Ascending aorta (tissue), 2 donors: ENCODE measurements at regions not wholly inside any gene's neighbourhood (a gene's known extent, or its start where the extent isn't known, plus 50 kb on each side); places are given as distances from the start of the nearest gene placed in this dataset.

Source experiments
- DNase-seq, 2 donors: peaks; one replicate each; pipeline ENCODE4 v3.0.0-alpha.2; 2019; ENCODE audit warnings: low spot score in 2 of 2
- H3K27ac ChIP-seq, 2 donors: fragments of 200-600 bp; sonication (generic); one replicate each; pipeline ENCODE4 v1.5.1; 2016 to 2017; ENCODE audit warnings: mild to moderate bottlenecking in 1 of 2
- H3K27me3 ChIP-seq: fragments of 200-600 bp; sonication (generic); one replicate; pipeline ENCODE4 v1.5.1; 2017
- H3K36me3 ChIP-seq, 2 donors: fragments of 200-600 bp; sonication (generic); one replicate each; pipeline ENCODE4 v1.5.1; 2016
- H3K4me1 ChIP-seq, 2 donors: fragments of 200-600 bp; sonication (generic); one replicate each; pipeline ENCODE4 v1.5.1; 2016 to 2017; ENCODE audit warnings: mild to moderate bottlenecking in 1 of 2
- H3K4me3 ChIP-seq, 2 donors: fragments of 200-600 bp; sonication (generic); one replicate each; pipeline ENCODE4 v1.5.1; 2016 to 2017; ENCODE audit warnings: mild to moderate bottlenecking in 1 of 2
- H3K9me3 ChIP-seq, 2 donors: fragments of 200-600 bp; sonication (generic); one replicate each; pipeline ENCODE4 v1.5.1; 2016
- intact Hi-C: fragments of 100-400 bp; cut with DNase I; formaldehyde crosslinking; loops from one replicate; pipeline ENCODE4 v1.15.1; 2023
- TF ChIP-seq, protein P1 (sequence below), 3 experiments: fragments of 200-600 bp in 2 of 3; fragments of 450-650 bp in 1 of 3; sonication (generic) in 2 of 3; IDR thresholded peaks; one replicate each; pipeline ENCODE4 v1.5.1; 2016 to 2019; ENCODE audit warnings: antibody characterized with exemption in 3 of 3, mild to moderate bottlenecking in 1 of 3, moderate library complexity in 1 of 3

DNA sequence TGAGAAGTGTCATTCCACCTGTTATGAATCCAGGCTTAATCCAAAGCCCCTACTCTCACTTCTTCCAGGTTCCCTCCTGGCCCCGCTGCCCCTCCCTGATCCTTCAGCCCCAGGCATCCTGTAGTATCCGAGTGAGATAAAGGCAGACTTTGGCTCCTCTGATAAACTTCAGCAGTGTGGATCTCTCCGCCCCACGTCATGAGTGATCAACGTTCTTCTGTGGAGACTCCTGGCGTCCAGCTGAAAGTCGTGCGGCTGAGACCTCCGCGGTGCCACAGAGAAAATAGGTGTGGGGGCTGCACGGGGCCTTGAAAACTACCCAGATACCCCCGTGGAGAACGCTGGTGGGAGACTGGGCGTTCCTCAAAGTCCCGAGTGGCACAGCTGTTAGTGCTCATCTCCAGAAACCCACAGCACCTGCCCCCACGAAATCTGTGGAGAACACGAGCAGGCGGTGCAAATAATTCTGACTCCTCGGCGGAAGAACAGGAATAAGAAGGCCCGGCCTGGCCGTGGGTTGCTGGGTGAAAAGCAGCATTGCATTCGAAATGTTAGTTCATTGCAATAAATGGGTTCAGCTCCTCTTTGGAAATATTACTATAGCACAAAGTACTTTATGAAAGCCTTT is 180.0 kb upstream of the RGS6 start:
- Histone ChIP-seq H3K36me3 (no peaks in the 10 kb centered on the region), H3K9me3 (peaks cover 4 to 10% of the 10 kb centered on the region in 2 donors), H3K4me1 (peaks cover 0 to 3% of the 10 kb centered on the region in 2 donors), H3K27me3 (no peaks in the 10 kb centered on the region), H3K4me3 (no peak overlapping the region), H3K27ac (no peak overlapping the region)
- intact Hi-C loops, result loop anchor here (2.0 kb wide), 1 partner anchor 429 kb away; no protein-coding TSS in a partner anchor
- no peak for DNase-seq
- TF ChIP-seq, protein P1, sequence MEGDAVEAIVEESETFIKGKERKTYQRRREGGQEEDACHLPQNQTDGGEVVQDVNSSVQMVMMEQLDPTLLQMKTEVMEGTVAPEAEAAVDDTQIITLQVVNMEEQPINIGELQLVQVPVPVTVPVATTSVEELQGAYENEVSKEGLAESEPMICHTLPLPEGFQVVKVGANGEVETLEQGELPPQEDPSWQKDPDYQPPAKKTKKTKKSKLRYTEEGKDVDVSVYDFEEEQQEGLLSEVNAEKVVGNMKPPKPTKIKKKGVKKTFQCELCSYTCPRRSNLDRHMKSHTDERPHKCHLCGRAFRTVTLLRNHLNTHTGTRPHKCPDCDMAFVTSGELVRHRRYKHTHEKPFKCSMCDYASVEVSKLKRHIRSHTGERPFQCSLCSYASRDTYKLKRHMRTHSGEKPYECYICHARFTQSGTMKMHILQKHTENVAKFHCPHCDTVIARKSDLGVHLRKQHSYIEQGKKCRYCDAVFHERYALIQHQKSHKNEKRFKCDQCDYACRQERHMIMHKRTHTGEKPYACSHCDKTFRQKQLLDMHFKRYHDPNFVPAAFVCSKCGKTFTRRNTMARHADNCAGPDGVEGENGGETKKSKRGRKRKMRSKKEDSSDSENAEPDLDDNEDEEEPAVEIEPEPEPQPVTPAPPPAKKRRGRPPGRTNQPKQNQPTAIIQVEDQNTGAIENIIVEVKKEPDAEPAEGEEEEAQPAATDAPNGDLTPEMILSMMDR (IDR thresholded peaks at IDR 0.05), result no peak

DNA sequence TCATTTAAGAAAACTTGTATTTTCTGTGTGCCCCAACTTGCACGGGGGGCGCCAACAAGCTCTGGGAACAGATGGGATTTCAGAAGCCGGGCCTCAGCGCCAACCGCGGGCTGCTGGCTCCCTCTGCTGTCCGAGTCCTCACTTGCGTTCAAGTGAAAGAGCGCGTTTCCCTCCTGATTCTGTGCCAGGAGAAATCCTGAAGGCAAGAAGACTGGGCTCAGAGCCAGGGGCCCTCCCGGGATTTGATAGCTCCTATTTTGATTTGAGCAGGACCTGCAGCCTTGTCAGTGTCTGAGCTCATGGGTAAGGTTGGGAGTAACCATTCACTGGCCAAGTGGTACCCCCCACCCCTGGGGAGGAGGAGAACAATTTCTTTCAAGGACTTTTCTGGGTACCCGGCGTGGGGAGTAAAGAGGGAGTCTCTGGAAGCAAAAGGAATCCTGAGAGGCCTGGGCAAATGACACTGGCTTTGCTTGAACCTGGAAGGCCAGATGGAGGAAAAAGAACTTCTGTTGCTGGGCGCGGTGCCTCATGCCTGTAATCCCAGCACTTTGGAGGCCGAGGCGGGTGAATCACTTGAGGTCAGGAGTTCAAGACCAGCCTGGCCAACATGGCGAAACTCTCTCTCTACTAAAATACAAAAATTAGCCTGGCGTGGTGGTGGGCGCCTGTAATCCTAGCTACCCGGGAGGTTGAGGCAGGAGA is 179.0 kb upstream of the RGS6 start:
- intact Hi-C loops, result loop anchor here (1.0 to 2.0 kb wide), 2 partner anchors 430 to 614 kb away; no protein-coding TSS in a partner anchor
- Histone ChIP-seq H3K9me3 (peaks cover 0 to 5% of the 10 kb centered on the region in 2 donors), H3K27ac (no peak overlapping the region), H3K4me1 (peaks cover 0 to 3% of the 10 kb centered on the region in 2 donors), H3K36me3 (no peaks in the 10 kb centered on the region), H3K4me3 (peak overlapping the region in 1 of 2 donors; percentile 44), H3K27me3 (no peaks in the 10 kb centered on the region)
- TF ChIP-seq, protein P1 (IDR thresholded peaks at IDR 0.05), result peak; percentile 89 to 96 (median 92)
- DNase-seq, result peak; percentile 29 to 92

DNA sequence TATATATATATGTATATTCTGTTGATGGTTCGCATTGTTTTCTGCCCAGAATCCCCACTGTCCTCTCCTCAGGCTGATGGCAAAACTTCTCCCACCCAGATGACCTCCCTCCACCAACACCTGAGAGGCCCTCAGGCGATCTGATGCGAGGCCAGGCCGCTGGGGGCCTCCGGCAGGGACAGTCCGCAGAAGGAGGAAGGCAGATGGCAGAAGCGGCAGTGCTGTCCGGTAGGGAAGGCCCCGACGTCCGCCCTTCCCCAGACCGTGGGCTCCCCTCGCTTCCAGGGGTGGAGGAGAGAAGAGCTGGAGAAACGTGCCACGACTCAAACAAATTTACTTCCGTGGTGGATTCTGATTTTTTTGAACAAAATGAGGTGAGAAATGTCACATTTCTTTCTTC is 178.3 kb upstream of the RGS6 start:
- no peak overlapping the region for H3K4me3 ChIP-seq
- DNase-seq, result no peak
- H3K27ac ChIP-seq, result no peak overlapping the region
- peaks cover 0 to 3% of the 10 kb centered on the region in 2 donors for H3K4me1 ChIP-seq
- intact Hi-C loops, result loop anchor here (1.0 to 2.0 kb wide), 2 partner anchors 431 to 615 kb away; no protein-coding TSS in a partner anchor
- H3K27me3 ChIP-seq, result no peaks in the 10 kb centered on the region
- no peaks in the 10 kb centered on the region for H3K36me3 ChIP-seq
- TF ChIP-seq, protein P1 (IDR thresholded peaks at IDR 0.05), result no peak
- H3K9me3 ChIP-seq, result no peaks in the 10 kb centered on the region

DNA sequence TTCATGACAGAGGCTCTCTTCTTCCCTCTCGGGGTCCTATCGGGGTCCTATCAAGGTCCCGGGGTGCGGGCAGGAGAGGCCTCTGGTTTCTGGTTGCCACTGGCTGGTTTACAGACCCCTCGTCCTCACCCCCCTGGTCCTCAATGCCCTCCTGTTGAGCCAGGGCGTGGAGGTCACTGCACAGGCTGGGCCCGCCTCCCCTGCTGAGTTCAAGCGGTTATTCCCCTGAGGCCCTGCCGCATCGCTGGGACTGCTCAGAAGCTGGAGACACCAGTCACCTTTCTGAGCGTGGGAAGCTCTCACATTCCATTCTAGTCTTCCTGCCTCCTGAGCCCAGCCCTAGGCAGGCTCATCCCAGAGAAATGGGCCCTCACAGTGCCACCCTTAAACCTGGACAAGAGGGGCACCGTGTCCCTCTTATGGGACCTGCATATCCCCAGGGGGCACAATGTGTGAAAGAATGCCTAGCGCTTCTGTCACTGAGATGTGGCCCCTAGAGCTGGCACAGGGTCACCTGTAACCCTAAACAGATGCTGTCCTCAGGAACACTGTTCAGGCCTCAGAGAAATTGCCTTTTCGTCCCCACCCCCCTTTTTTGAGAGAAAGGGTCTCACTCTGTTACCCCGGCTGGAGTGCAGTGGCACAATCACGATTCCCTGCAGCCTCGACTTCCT is 177.7 kb upstream of the RGS6 start:
- Histone ChIP-seq H3K9me3 (no peaks in the 10 kb centered on the region), H3K4me3 (no peak overlapping the region), H3K36me3 (no peaks in the 10 kb centered on the region), H3K27me3 (no peaks in the 10 kb centered on the region), H3K4me1 (peaks cover 0 to 3% of the 10 kb centered on the region in 2 donors), H3K27ac (no peak overlapping the region)
- intact Hi-C loops, result no loop called here
- DNase-seq, result no peak
- TF ChIP-seq, protein P1 (IDR thresholded peaks at IDR 0.05), result no peak

DNA sequence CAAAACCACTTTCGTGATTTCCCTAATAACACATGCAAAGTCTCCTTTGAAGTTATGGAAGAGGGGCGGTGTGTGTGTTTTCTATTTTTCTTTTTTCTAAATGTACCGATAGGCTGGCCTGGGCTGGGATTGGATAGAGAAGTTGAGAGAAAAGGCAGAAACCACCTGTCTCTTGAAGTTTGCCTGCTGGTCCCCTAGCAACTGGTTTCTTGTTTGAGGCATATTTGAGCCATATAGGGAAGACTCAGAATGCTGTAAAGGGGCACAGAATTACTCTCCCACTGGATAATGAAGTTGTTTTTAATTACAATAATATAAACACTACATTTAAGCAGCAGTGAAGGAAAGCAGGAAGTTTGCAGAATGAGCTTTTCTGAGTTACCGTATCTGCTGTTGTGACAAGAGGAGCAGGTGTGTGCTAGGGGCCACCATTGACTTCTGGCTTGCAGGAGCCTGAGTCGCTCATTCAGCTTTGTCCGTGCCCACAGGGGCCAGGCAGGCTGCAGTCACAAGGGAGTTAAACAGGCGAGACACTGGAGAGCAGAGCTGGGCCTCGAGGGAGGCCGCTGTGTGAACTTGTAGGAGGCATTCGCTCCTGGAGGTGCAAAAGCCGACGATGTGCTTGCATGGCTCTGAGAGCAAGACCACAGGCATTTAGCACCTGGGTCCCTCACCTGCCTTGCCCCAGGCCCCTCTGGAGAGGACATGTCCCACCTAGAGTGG is 173.8 kb upstream of the RGS6 start:
- H3K36me3 ChIP-seq, result no peaks in the 10 kb centered on the region
- H3K9me3 ChIP-seq, result no peaks in the 10 kb centered on the region
- no peak overlapping the region for H3K4me3 ChIP-seq
- TF ChIP-seq, protein P1 (IDR thresholded peaks at IDR 0.05), result no peak
- H3K27me3 ChIP-seq, result no peaks in the 10 kb centered on the region
- peaks cover 0 to 1% of the 10 kb centered on the region in 2 donors for H3K4me1 ChIP-seq
- DNase-seq, result no peak
- no peak overlapping the region for H3K27ac ChIP-seq
- intact Hi-C loops, result no loop called here
